ENCODE measurements at regions not wholly inside any gene's neighbourhood (a gene's known extent, or its start where the extent isn't known, plus 50 kb on each side); places are given as distances from the start of the nearest gene placed in this dataset.
"Not testable (repeated sequence)": the region's sequence is repeated elsewhere in the genome, so short reads cannot be mapped to it uniquely, and the experiment has no call there.

- TF ChIP-seq, protein P1, sequence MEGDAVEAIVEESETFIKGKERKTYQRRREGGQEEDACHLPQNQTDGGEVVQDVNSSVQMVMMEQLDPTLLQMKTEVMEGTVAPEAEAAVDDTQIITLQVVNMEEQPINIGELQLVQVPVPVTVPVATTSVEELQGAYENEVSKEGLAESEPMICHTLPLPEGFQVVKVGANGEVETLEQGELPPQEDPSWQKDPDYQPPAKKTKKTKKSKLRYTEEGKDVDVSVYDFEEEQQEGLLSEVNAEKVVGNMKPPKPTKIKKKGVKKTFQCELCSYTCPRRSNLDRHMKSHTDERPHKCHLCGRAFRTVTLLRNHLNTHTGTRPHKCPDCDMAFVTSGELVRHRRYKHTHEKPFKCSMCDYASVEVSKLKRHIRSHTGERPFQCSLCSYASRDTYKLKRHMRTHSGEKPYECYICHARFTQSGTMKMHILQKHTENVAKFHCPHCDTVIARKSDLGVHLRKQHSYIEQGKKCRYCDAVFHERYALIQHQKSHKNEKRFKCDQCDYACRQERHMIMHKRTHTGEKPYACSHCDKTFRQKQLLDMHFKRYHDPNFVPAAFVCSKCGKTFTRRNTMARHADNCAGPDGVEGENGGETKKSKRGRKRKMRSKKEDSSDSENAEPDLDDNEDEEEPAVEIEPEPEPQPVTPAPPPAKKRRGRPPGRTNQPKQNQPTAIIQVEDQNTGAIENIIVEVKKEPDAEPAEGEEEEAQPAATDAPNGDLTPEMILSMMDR (IDR thresholded peaks at IDR 0.05): not testable (repeated sequence)
- not testable (repeated sequence) for TF ChIP-seq POLR2A (IDR thresholded peaks at IDR 0.05)
These were observed 288.7 kb downstream of the CXCL12 start for GRCh38 chr10:44096217-44096616.

Data from tibial nerve (tissue), 3 donors.